GM12874 (cell line): ENCODE measurements at regions not wholly inside any gene's neighbourhood (a gene's known extent, or its start where the extent isn't known, plus 50 kb on each side); places are given as distances from the start of the nearest gene placed in this dataset.

Experiments used
- TF ChIP-seq, protein P1 (sequence below): IDR thresholded peaks from 2 replicates; pipeline ENCODE4 v1.5.1; 2011; ENCODE audit warnings: low read depth, mild to moderate bottlenecking, control low read depth, low read length, moderate library complexity; ENCODE audit not compliant: insufficient read depth

DNA sequence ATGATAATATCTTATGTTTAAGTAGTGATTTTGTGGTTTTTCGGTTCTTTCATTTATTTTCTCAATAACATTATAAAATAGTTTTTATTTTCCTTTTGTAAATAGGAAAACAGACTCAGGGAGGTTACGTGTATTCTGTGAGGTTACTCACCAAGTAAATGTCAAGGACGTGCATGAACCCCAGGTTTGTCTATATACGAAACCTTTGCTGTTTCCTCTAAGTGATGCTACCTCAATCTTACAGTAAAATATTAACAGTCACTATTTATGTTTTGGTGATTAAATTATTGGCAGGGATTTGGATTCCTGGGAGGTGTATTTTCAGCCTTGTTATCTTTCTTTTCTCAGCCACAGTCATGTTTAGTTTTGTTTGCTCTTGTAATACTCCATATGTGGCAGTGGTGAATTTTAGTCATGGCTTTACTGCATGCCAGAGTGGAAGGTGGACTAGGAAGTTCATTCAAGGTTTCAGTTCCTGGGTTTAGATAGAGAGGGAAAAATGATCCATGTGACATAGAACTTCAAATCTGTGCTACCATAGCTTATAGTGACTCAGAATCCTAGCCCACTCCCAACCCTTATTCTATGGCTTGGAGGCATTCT is 139.9 kb downstream of the ARL4A start:
- TF ChIP-seq, protein P1, sequence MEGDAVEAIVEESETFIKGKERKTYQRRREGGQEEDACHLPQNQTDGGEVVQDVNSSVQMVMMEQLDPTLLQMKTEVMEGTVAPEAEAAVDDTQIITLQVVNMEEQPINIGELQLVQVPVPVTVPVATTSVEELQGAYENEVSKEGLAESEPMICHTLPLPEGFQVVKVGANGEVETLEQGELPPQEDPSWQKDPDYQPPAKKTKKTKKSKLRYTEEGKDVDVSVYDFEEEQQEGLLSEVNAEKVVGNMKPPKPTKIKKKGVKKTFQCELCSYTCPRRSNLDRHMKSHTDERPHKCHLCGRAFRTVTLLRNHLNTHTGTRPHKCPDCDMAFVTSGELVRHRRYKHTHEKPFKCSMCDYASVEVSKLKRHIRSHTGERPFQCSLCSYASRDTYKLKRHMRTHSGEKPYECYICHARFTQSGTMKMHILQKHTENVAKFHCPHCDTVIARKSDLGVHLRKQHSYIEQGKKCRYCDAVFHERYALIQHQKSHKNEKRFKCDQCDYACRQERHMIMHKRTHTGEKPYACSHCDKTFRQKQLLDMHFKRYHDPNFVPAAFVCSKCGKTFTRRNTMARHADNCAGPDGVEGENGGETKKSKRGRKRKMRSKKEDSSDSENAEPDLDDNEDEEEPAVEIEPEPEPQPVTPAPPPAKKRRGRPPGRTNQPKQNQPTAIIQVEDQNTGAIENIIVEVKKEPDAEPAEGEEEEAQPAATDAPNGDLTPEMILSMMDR: no peak

DNA sequence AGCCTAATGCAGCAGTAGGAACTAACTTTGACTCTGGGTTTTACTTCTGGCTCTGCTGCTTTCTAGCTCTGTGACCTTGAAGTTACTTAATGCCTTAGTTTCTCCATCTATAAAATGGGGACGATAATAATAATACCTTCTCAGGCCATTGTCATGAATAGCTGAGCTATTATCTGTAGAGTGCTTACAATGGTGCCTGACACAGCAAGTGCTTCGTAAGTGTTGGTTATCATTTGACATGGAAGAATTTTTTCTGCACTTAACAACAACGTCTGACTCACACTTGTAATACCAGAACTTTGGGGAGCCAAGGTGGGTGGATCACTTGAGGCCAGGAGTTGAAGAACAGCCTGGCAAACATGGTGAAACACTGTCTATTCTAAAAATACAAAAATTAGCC is 140.5 kb downstream of the ARL4A start:
- TF ChIP-seq, protein P1: no peak

DNA sequence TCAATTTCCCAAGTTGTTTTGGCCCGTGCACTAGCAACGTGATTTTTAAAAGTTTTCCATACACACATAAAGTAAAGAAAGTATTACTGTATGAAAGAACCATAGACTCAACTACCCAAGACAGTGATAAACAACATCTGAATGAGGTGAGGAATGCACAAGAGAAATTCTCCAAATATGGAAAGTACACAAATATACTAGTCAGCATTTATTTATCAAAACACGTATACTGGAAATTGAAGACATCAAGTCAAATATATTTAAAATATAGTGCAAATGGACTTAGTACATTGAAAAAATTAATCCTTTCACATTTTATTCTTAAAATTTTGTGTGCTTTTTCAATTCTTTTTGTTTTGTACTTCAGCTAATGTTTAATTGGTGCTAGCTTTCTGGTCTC is 143.6 kb downstream of the ARL4A start:
- TF ChIP-seq, protein P1: no peak

DNA sequence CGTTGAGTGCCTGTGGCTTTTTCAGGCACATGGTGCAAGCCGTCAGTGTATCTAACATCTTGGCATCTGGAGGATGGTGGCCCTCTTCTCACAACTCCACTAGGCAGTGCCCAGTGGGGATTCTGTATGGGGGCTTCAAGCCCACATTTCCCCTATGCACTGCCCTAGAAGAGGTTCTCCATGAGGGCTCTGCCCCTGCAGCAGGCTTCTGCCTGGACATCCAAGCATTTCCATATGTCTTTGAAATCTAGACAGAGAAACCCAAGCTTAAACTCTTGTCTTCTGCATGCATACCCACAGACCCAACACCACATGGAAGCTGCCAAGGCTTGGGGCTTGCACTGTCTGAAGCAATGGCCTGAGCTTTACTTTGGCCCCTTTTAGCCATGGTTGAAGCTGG is 146.4 kb downstream of the ARL4A start:
- TF ChIP-seq, protein P1: no peak

DNA sequence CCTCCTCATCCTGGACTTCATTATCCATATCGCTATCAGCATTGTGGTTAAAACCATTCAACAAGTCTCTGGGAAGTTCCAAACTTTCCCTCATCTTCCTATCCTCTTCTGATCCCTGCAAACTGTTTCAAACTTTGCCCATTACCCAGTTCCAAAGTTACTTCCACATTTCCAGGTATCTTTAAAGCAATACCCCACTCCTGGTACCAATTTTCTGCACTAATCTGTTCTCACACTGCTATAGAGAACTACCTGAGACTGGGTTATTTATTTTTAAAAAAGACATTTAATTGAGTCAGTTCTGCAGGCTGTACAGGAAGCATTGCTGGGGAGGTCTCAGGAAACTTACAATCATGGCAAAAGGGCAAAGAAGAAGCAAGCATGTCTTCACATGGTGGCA is 147.3 kb downstream of the ARL4A start:
- TF ChIP-seq, protein P1: no peak

DNA sequence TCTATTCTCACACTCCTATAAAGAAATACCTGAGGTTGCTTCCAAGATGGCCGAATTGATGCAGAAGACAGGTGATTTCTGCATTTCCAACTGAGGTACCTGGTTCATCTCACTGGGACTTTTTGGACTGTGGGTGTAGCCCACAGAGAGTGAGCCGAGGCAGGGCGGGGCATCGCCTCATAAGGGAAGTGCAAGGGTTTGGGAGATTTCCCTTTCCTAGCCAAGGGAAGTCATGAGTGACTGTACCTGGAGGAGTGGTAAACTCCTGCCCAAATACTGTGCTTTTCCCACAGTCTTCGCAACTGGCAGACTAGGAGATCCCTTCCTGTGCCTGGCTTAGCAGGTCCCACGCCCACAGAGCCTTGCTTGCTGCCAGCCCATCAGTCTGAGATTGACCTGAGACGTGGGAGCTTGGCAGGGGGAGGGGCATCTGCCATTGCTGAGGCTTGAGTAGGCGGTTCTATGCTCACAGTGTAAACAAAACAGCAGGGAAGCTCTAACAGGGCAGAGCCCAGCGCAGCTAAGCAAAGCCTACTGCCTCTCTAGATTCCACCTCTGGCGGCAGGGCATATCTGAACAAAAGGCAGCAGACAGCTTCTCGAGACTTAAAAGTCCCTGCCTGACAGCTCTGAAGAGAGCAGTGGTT is 152.2 kb downstream of the ARL4A start:
- TF ChIP-seq, protein P1: no peak

DNA sequence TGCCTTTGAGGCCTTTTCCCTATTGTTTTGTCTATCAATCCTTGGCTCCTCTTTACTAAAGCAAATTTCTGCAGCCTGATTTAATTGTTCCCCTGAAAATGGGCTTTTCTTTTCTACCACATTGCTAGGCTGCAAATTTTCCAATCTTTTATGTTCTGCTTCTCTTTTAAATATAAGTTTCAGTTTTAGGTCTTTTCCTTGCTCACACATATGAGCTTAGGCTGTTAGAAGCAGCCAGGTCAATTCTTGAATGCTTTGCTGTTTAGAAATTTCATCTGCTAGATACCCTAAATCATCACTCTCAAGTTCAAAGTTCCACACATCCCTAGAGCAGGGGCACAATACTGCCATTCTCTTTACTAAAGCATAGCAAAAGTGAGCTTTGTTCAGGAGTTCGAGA is 159.6 kb downstream of the ARL4A start:
- TF ChIP-seq, protein P1: no peak
